Type B pancreatic cell (in vitro differentiated cells): ENCODE measurements at regions not wholly inside any gene's neighbourhood (a gene's known extent, or its start where the extent isn't known, plus 50 kb on each side); places are given as distances from the start of the nearest gene placed in this dataset.

ENCODE experiments used
- DNase-seq: peaks from one replicate; pipeline ENCODE4 v3.0.0; 2021; ENCODE audit warnings: mixed read lengths; ENCODE audit not compliant: unreplicated experiment; ENCODE audit errors: extremely low spot score
- H3K27ac Mint-ChIP-seq: 2 replicates; pipeline ENCODE4 v1.8.0; 2021; ENCODE audit warnings: mild to moderate bottlenecking, mixed read lengths
- H3K27me3 Mint-ChIP-seq: 2 replicates; pipeline ENCODE4 v1.8.0; 2021; ENCODE audit warnings: mixed read lengths
- H3K36me3 Mint-ChIP-seq: 2 replicates; pipeline ENCODE4 v1.8.0; 2021; ENCODE audit warnings: mixed read lengths
- H3K4me1 Mint-ChIP-seq: one replicate; pipeline ENCODE4 v1.8.0; 2021; ENCODE audit warnings: mixed read lengths; ENCODE audit not compliant: unreplicated experiment
- H3K4me3 Mint-ChIP-seq: 2 replicates; pipeline ENCODE4 v1.8.0; 2021; ENCODE audit warnings: mild to moderate bottlenecking, mixed read lengths
- H3K9me3 Mint-ChIP-seq: 2 replicates; pipeline ENCODE4 v1.8.0; 2021; ENCODE audit warnings: mixed read lengths
- CTCF ChIP-seq: fragments of 200-600 bp; sonication (generic); conservative IDR thresholded peaks from 2 replicates; pipeline ENCODE4 v1.5.0; 2021; ENCODE audit warnings: antibody characterized with exemption, mild to moderate bottlenecking

- peaks cover 22% of the 10 kb centered on the region for H3K4me1 Mint-ChIP-seq
- TF ChIP-seq CTCF = no peak
- H3K9me3 Mint-ChIP-seq = no peaks in the 10 kb centered on the region
- H3K27me3 Mint-ChIP-seq = peaks cover 32% of the 10 kb centered on the region
- H3K4me3 Mint-ChIP-seq = no peak overlapping the region
- no peak overlapping the region for H3K27ac Mint-ChIP-seq
- DNase-seq = no peak
- no peaks in the 10 kb centered on the region for H3K36me3 Mint-ChIP-seq
These were observed 203.3 kb downstream of the TFCP2L1 start for GRCh38 chr2:121081701-121082100.

- no peak overlapping the region for H3K4me3 Mint-ChIP-seq
- peaks cover 32% of the 10 kb centered on the region for H3K27me3 Mint-ChIP-seq
These were observed 202.8 kb downstream of the TFCP2L1 start for GRCh38 chr2:121082191-121082590.

GRCh38 chr2:121084130-121084680, 200.8 kb downstream of the TFCP2L1 start:
- Mint-ChIP-seq H3K4me3 (no peak overlapping the region), H3K27ac (no peak overlapping the region), H3K4me1 (peaks cover 17% of the 10 kb centered on the region), H3K27me3 (peaks cover 32% of the 10 kb centered on the region), H3K36me3 (no peaks in the 10 kb centered on the region), H3K9me3 (no peaks in the 10 kb centered on the region)
- DNase-seq = no peak
- no peak for TF ChIP-seq CTCF

More at GRCh38 chr2:121082191-121082590, 202.8 kb downstream of the TFCP2L1 start:
- no peaks in the 10 kb centered on the region for H3K9me3 Mint-ChIP-seq
- DNase-seq = no peak
- peaks cover 22% of the 10 kb centered on the region for H3K4me1 Mint-ChIP-seq
- peak overlapping the region; percentile 51 for H3K27ac Mint-ChIP-seq
- no peak for TF ChIP-seq CTCF
- H3K36me3 Mint-ChIP-seq = no peaks in the 10 kb centered on the region

- peaks cover 19% of the 10 kb centered on the region for H3K27me3 Mint-ChIP-seq
- H3K4me1 Mint-ChIP-seq = peaks cover 13% of the 10 kb centered on the region
- no peaks in the 10 kb centered on the region for H3K9me3 Mint-ChIP-seq
- H3K36me3 Mint-ChIP-seq = no peaks in the 10 kb centered on the region
- H3K27ac Mint-ChIP-seq = no peak overlapping the region
- H3K4me3 Mint-ChIP-seq = no peak overlapping the region
- no peak for DNase-seq
- TF ChIP-seq CTCF = no peak
These were observed 199.2 kb downstream of the TFCP2L1 start for GRCh38 chr2:121085801-121086200.

- H3K4me3 Mint-ChIP-seq = no peak overlapping the region
- H3K4me1 Mint-ChIP-seq = peaks cover 13% of the 10 kb centered on the region
- peaks cover 13% of the 10 kb centered on the region for H3K27me3 Mint-ChIP-seq
- no peak overlapping the region for H3K27ac Mint-ChIP-seq
- TF ChIP-seq CTCF = no peak
- DNase-seq = no peak
- H3K9me3 Mint-ChIP-seq = no peaks in the 10 kb centered on the region
- no peaks in the 10 kb centered on the region for H3K36me3 Mint-ChIP-seq
These were observed 198.6 kb downstream of the TFCP2L1 start for GRCh38 chr2:121086450-121086849.

- H3K9me3 Mint-ChIP-seq = no peaks in the 10 kb centered on the region
- no peak for DNase-seq
- no peak for TF ChIP-seq CTCF
These were observed 197.9 kb downstream of the TFCP2L1 start for GRCh38 chr2:121087117-121087516.

More at GRCh38 chr2:121087117-121087516, 197.9 kb downstream of the TFCP2L1 start:
- no peaks in the 10 kb centered on the region for H3K36me3 Mint-ChIP-seq
- H3K4me1 Mint-ChIP-seq = peaks cover 13% of the 10 kb centered on the region
- H3K27ac Mint-ChIP-seq = no peak overlapping the region
- no peak overlapping the region for H3K4me3 Mint-ChIP-seq
- peaks cover 11% of the 10 kb centered on the region for H3K27me3 Mint-ChIP-seq
